ENCODE measurements at regions not wholly inside any gene's neighbourhood (a gene's known extent, or its start where the extent isn't known, plus 50 kb on each side); places are given as distances from the start of the nearest gene placed in this dataset.

DNA sequence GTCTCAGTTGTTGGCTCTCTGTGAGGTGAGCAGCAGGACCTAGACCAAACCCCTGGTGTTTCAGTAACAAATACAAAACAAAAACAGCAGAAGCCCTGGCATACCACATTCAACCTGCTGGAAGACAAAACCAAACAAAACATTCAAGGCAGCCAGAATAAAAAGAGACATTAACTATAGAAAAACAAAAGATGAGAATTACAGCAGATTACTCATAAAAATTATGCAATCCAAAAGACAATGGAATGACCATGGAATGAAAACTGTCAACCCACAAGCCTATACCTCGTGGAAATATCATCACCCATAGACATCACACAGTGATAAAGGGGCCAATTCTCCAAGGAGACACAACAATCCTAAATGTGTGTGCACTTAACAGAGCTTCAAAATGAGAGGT, 106.0 kb upstream of the IQSEC1 start:
- TF ChIP-seq, protein P1, sequence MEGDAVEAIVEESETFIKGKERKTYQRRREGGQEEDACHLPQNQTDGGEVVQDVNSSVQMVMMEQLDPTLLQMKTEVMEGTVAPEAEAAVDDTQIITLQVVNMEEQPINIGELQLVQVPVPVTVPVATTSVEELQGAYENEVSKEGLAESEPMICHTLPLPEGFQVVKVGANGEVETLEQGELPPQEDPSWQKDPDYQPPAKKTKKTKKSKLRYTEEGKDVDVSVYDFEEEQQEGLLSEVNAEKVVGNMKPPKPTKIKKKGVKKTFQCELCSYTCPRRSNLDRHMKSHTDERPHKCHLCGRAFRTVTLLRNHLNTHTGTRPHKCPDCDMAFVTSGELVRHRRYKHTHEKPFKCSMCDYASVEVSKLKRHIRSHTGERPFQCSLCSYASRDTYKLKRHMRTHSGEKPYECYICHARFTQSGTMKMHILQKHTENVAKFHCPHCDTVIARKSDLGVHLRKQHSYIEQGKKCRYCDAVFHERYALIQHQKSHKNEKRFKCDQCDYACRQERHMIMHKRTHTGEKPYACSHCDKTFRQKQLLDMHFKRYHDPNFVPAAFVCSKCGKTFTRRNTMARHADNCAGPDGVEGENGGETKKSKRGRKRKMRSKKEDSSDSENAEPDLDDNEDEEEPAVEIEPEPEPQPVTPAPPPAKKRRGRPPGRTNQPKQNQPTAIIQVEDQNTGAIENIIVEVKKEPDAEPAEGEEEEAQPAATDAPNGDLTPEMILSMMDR (IDR thresholded peaks at IDR 0.05): no peak
- Histone ChIP-seq H3K9ac (ENCODE audit: low read depth in 2 of 2, low read length in 2 of 2) (no peak overlapping the region), H3K4me1 (no peaks in the 10 kb centered on the region), H3K36me3 (no peaks in the 10 kb centered on the region), H3K9me3 (no peaks in the 10 kb centered on the region), H3K27ac (no peak overlapping the region), H3K4me3 (no peak overlapping the region), H3K27me3 (no peaks in the 10 kb centered on the region)
- DNase-seq: no peak
- intact Hi-C loops (cut with DNase I): no loop called here

DNA sequence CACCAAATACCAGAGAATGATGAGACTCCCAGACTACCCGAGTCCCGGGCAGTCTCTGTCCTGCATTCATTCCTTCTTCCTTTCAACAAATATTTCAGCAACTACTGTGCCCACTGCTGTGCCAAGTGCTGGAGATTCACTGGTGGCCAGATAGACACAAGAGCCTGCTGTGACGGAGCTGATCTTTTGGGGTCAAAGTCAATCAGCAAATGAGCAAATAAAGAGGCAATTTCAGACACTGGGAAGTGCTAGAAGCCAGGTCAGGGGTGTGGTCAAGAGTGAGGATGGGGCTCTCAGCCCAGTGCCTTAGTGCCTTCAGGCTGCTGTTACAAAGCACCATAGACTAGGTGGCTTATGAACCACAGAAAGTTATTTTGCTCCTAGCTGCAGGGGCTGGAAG, 104.9 kb upstream of the IQSEC1 start:
- TF ChIP-seq, protein P1 (IDR thresholded peaks at IDR 0.05): no peak
- H3K27me3 ChIP-seq: no peaks in the 10 kb centered on the region
- H3K4me1 ChIP-seq: no peaks in the 10 kb centered on the region
- H3K4me3 ChIP-seq: no peak overlapping the region
- no peak overlapping the region for H3K9ac ChIP-seq (ENCODE audit: low read depth in 2 of 2, low read length in 2 of 2)
- DNase-seq: no peak
- H3K9me3 ChIP-seq: no peaks in the 10 kb centered on the region
- intact Hi-C loops (cut with DNase I): no loop called here
- H3K27ac ChIP-seq: no peak overlapping the region
- H3K36me3 ChIP-seq: no peaks in the 10 kb centered on the region

DNA sequence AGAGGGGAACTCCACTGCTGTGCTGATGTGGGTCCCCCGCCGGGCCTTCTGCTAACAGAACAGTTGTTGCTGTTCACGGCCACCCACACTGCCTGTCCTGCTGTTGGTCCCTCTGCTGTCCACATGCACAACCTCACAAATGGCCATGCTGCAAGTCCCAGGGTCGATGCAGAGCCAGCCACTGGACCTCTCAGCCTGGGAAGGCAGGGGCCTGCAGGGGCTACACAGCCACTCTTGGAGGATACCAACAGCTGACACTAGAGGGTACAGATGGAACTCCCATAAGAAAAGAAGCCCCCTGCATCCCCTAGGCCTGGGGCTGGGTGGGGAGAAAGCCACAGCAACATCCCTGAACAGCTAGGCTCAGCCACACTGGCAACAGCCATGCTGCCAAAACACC, 104.4 kb upstream of the IQSEC1 start:
- Histone ChIP-seq H3K9ac (ENCODE audit: low read depth in 2 of 2, low read length in 2 of 2) (no peak overlapping the region), H3K4me1 (no peaks in the 10 kb centered on the region), H3K4me3 (no peak overlapping the region), H3K27me3 (no peaks in the 10 kb centered on the region), H3K36me3 (no peaks in the 10 kb centered on the region), H3K27ac (no peak overlapping the region), H3K9me3 (no peaks in the 10 kb centered on the region)
- no peak for DNase-seq
- intact Hi-C loops (cut with DNase I): no loop called here
- TF ChIP-seq, protein P1 (IDR thresholded peaks at IDR 0.05): no peak

DNA sequence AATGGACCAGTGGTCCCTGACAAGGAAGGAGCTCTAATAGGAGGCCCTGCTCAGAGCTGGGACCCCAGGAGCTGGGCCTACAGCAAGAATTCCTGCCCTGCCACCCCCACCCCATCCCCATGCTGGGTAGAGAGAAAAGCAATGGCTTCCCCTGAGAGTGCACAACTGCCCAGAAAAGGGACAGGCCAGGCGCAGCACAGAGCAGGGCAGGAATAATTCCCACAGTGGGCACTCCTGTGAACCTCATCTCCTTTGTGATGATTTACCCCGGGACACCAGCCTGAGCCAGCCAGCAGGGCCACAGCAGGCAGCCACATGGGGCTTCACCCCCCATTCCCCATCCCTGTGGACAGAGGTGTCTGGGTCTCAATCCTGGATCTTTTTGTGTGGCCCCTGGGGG, 104.0 kb upstream of the IQSEC1 start:
- intact Hi-C loops (cut with DNase I): no loop called here
- DNase-seq: no peak

DNA sequence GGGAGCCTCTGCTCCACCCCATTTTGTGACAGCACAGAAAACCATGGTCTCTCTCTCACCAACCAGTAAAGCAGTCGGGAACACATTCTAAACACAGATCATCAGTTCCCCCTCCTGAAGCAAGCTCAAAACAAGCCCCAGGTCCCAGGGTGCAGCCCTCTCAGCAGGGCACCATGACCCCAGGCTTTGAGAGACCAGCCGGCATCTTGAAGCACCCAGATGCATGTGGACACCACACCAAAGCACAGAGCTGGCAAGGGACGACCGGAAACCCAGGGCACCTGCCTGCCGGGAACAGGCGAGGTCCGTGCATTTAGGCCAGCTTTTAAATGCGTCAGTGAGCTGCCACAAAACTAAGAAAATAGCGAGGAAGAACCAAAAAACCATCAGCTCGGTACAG, 103.2 kb upstream of the IQSEC1 start:
- TF ChIP-seq, protein P1 (IDR thresholded peaks at IDR 0.05): no peak

More for the DNA sequence above, 104.0 kb upstream of the IQSEC1 start:
- H3K9me3 ChIP-seq: no peaks in the 10 kb centered on the region
- no peak overlapping the region for H3K27ac ChIP-seq
- no peaks in the 10 kb centered on the region for H3K4me1 ChIP-seq
- TF ChIP-seq, protein P1 (IDR thresholded peaks at IDR 0.05): no peak
- no peaks in the 10 kb centered on the region for H3K36me3 ChIP-seq
- no peak overlapping the region for H3K9ac ChIP-seq (ENCODE audit: low read depth in 2 of 2, low read length in 2 of 2)
- H3K4me3 ChIP-seq: no peak overlapping the region
- no peaks in the 10 kb centered on the region for H3K27me3 ChIP-seq

DNA sequence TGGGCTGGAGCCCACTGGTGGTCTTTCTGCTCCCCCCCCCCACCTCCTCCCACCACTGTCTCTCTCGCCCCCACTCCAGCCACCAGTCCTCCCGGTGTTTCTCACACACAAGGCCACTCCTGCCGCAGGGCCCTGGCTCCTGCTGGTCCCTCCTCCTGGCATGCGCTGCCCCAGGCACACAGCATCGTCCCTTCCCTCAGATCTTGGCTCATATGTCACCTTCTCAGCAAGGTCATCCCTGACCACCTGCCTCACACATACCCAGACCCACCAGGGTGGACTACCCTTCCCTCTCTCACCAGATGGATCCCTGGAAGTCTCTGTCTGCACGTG, 101.5 kb upstream of the IQSEC1 start:
- no peak for DNase-seq
- H3K9ac ChIP-seq (ENCODE audit: low read depth in 2 of 2, low read length in 2 of 2): no peak overlapping the region
- TF ChIP-seq, protein P1 (IDR thresholded peaks at IDR 0.05): no peak
- intact Hi-C loops (cut with DNase I): no loop called here
- H3K27me3 ChIP-seq: no peaks in the 10 kb centered on the region
- no peaks in the 10 kb centered on the region for H3K4me1 ChIP-seq
- H3K9me3 ChIP-seq: no peaks in the 10 kb centered on the region
- H3K36me3 ChIP-seq: no peaks in the 10 kb centered on the region
- no peak overlapping the region for H3K4me3 ChIP-seq
- H3K27ac ChIP-seq: no peak overlapping the region

More for the DNA sequence above, 103.2 kb upstream of the IQSEC1 start:
- Histone ChIP-seq H3K27me3 (no peaks in the 10 kb centered on the region), H3K9ac (ENCODE audit: low read depth in 2 of 2, low read length in 2 of 2) (no peak overlapping the region), H3K9me3 (no peaks in the 10 kb centered on the region), H3K4me3 (no peak overlapping the region), H3K27ac (no peak overlapping the region), H3K36me3 (no peaks in the 10 kb centered on the region), H3K4me1 (no peaks in the 10 kb centered on the region)
- no peak for DNase-seq
- intact Hi-C loops (cut with DNase I): no loop called here
